ENCODE measurements at regions not wholly inside any gene's neighbourhood (a gene's known extent, or its start where the extent isn't known, plus 50 kb on each side); places are given as distances from the start of the nearest gene placed in this dataset.

DNA sequence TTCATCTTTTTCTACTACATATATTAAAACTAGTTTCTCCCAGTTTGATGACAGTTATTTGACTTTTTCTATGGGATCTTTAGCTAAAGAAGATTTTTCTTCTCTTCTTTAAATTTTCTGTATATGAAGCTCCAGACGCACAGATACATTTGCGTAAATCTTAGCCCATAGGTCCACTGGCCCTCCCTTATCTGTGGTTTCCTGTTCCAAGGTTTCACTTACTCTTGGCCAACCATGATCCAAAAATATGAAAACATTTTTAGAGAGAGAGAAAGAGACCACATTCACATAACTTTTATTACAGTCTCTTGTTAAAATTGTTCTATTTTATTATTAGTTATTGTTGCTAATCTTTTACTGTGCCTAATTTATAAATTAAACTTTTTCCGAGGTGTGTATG, 270.2 kb upstream of the DAPK1 start:
- H3K4me3 ChIP-seq (ENCODE audit: low read length) = no peak overlapping the region
- no peaks in the 10 kb centered on the region for H3K4me1 ChIP-seq (ENCODE audit: insufficient read depth, low read length)
- H3K9me3 ChIP-seq (ENCODE audit: low read depth, low read length) = no peaks in the 10 kb centered on the region
- no peaks in the 10 kb centered on the region for H3K27me3 ChIP-seq (ENCODE audit: insufficient read depth, low read length)

DNA sequence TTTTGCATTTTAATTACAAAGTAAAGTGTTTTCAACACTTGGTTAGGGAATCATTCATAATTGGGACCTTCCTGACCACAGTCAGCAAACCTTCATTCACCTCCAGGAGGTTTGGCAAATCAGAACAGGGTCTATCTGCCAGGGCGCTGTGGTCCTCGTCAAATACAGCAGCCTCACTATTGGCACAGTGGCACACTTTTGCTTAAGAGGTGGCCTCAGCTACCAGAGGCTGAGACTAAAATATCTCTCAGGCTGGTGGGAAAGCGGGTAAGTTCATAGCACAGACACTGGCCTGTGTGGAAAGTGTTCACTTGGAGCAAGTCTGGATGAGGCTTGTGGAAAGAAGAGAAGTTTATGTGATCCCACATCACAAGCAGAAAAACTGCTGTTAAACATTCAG, 268.6 kb upstream of the DAPK1 start:
- Histone ChIP-seq H3K4me3 (ENCODE audit: low read length) (no peak overlapping the region), H3K9me3 (ENCODE audit: low read depth, low read length) (no peaks in the 10 kb centered on the region), H3K27me3 (ENCODE audit: insufficient read depth, low read length) (no peaks in the 10 kb centered on the region)

DNA sequence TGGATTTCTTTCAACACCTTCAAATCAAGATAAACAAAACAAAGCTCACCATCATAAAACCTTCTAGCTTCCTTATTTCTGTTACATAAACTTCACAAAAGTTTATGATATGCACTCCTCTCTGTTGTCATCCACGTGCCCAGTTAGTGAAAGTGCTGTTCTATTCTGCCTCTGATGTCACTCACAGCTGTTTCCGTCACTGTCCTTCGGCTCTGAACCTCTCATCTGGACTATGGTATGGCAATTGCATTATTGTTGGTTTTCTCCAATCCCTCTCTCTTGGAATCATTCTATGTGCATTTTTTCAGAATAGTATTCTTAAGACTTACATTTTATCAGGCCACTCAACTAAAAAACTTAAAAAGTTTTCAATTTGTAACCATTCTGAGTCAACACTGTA, 264.2 kb upstream of the DAPK1 start:
- no peaks in the 10 kb centered on the region for H3K27me3 ChIP-seq (ENCODE audit: insufficient read depth, low read length)
- H3K4me3 ChIP-seq (ENCODE audit: low read length) = no peak overlapping the region
- no peaks in the 10 kb centered on the region for H3K9me3 ChIP-seq (ENCODE audit: low read depth, low read length)
- H3K4me1 ChIP-seq (ENCODE audit: insufficient read depth, low read length) = no peaks in the 10 kb centered on the region

More for the DNA sequence above, 268.6 kb upstream of the DAPK1 start:
- H3K4me1 ChIP-seq (ENCODE audit: insufficient read depth, low read length) = no peaks in the 10 kb centered on the region

DNA sequence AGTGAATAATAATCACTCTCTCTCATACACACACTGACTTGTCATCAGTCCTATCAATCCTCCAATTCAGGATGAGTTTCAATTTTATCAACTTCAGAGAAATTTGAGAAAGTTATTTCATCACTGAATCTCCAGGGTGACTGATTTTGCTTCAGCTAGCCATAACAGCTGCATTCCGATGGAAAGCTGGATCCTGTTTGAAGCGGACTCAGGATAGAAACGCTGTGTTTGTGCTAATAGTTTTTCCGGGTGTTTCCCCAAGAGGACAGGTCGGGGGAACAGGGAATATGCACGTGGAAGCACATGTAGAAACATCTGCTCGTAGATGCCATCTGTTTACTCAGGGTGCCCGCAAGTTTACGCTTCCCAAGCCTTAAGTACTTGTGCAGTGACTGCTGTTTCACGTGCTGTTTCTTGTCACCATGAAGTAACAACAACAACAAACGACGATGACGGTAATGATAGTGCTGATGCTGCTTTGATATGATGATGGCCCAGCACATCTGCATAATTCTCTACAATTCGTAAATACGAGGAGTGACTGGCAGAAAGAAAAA, 263.7 kb upstream of the DAPK1 start:
- no peaks in the 10 kb centered on the region for H3K9me3 ChIP-seq (ENCODE audit: low read depth, low read length)
- no peak overlapping the region for H3K4me3 ChIP-seq (ENCODE audit: low read length)
- H3K27me3 ChIP-seq (ENCODE audit: insufficient read depth, low read length) = no peaks in the 10 kb centered on the region
- no peaks in the 10 kb centered on the region for H3K4me1 ChIP-seq (ENCODE audit: insufficient read depth, low read length)

DNA sequence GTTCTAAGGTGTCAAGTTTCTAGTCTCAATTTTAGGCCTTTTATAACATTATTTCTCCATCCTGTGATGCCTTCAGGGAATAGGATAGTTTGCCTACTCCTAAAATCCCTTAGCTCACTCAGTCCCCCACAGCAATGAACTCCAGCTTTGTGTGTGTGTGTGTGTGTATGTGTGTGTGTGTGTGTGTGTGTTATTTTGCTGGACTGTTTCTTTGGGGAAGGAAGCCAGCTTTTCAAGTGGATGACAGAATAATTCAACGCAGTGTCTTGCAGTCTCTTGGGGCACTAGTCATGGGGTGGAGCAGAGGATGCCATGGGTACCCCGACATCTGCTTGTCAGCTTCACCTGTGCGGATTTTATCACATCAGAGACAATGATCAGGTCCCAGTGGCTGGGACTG, 262.8 kb upstream of the DAPK1 start:
- H3K4me3 ChIP-seq (ENCODE audit: low read length) = no peak overlapping the region
- no peaks in the 10 kb centered on the region for H3K27me3 ChIP-seq (ENCODE audit: insufficient read depth, low read length)
- H3K9me3 ChIP-seq (ENCODE audit: low read depth, low read length) = no peaks in the 10 kb centered on the region
- H3K4me1 ChIP-seq (ENCODE audit: insufficient read depth, low read length) = no peaks in the 10 kb centered on the region

DNA sequence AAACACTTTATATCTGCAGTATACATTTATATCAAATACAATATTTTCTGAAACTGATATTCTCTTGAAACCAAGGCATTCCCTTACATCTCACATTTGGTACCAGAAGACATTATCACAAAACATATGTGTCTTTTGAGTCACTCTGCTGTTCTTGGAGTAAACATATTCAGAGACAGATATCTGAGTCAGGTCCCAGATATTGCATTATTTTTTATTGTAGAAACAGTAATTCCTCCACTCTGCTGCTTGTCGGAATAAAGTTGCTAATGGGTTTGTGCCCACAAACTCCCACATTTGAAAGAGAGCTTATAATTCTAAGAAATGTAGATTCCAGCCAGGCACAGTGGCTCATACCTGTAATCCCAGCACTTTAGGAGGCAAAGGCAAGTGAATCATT, 261.1 kb upstream of the DAPK1 start:
- H3K9me3 ChIP-seq (ENCODE audit: low read depth, low read length) = no peaks in the 10 kb centered on the region
- H3K4me1 ChIP-seq (ENCODE audit: insufficient read depth, low read length) = no peaks in the 10 kb centered on the region
- H3K4me3 ChIP-seq (ENCODE audit: low read length) = no peak overlapping the region
- H3K27me3 ChIP-seq (ENCODE audit: insufficient read depth, low read length) = no peaks in the 10 kb centered on the region

DNA sequence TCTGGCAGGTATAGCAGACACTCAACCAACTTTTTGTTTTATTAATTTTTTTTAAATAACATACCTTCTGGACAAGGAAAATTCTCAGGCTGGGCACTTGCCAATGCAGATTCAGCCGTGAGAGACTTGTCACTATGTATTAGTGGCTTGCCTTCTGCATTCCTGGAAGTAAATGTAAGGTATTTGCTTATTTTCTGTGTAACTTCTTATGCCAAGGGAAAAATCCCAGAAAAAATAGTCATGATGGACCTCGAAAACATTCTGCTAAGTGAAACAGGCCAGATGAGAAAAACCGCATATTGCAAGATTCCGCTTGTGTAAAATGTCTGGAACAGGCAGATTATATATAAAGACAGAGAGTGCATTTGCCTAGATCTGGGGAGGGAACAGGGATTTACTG, 260.3 kb upstream of the DAPK1 start:
- Histone ChIP-seq H3K9me3 (ENCODE audit: low read depth, low read length) (no peaks in the 10 kb centered on the region), H3K4me1 (ENCODE audit: insufficient read depth, low read length) (no peaks in the 10 kb centered on the region), H3K4me3 (ENCODE audit: low read length) (no peak overlapping the region), H3K27me3 (ENCODE audit: insufficient read depth, low read length) (no peaks in the 10 kb centered on the region)

DNA sequence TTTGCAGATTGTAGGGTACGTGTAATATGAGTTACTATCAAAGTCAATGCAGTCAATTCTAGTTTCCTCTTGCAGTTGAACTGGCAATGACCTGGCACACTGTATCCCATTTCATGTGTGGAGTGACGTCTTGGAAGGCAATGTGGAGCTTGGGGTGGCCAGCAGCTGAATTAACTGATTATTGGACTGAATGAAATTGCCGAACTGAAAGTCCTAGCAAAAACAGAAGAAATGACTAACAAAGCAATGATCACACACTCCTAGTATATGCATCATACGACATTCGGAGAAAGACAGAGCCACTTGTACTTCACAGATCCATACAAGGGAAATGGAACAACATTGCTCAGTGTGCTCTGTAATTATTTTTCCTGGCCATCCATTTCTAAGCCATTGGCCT, 259.1 kb upstream of the DAPK1 start:
- no peaks in the 10 kb centered on the region for H3K9me3 ChIP-seq (ENCODE audit: low read depth, low read length)
- H3K4me3 ChIP-seq (ENCODE audit: low read length) = no peak overlapping the region
- no peaks in the 10 kb centered on the region for H3K4me1 ChIP-seq (ENCODE audit: insufficient read depth, low read length)
- no peaks in the 10 kb centered on the region for H3K27me3 ChIP-seq (ENCODE audit: insufficient read depth, low read length)

DNA sequence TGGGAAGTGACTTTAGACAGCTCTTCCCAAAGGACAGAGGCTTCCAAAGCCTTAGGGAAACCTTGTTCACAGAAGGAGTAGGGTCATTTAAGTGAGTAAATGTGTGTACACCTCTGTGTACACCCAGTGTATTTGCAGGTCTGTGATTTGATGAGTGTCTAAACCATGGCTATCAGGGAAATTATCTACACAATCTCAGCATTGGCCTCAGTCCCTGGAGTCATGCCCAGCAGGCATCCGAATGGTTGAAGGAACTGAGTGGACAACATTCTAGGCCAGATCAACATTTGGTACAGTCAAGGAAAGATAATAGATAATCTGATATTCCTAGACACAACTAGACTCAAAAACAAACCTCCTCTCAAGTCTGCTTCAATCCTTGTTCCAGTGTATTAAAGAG, 258.4 kb upstream of the DAPK1 start:
- no peaks in the 10 kb centered on the region for H3K27me3 ChIP-seq (ENCODE audit: insufficient read depth, low read length)
- no peaks in the 10 kb centered on the region for H3K9me3 ChIP-seq (ENCODE audit: low read depth, low read length)
- no peaks in the 10 kb centered on the region for H3K4me1 ChIP-seq (ENCODE audit: insufficient read depth, low read length)
- H3K4me3 ChIP-seq (ENCODE audit: low read length) = no peak overlapping the region

DNA sequence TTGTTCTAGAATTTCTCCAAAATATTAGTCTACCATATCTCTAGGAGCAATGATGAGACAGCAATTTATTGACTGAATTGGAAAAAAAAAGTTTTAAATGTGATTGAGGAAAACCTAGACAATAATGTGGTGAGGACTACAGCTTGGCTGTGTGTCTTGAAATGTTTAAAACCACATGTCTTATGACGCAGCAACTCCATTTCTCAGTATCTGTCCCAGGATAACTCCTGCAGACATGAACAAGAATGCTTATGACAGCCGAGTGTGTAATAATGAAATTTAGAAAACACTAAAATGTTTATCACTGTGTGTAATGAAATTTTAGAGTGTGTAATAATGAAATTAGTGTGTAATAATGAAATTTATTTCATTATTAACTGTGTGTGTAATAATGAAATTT, 254.1 kb upstream of the DAPK1 start:
- Histone ChIP-seq H3K27me3 (ENCODE audit: insufficient read depth, low read length) (no peaks in the 10 kb centered on the region), H3K4me1 (ENCODE audit: insufficient read depth, low read length) (no peaks in the 10 kb centered on the region), H3K4me3 (ENCODE audit: low read length) (no peak overlapping the region), H3K9me3 (ENCODE audit: low read depth, low read length) (no peaks in the 10 kb centered on the region)

DNA sequence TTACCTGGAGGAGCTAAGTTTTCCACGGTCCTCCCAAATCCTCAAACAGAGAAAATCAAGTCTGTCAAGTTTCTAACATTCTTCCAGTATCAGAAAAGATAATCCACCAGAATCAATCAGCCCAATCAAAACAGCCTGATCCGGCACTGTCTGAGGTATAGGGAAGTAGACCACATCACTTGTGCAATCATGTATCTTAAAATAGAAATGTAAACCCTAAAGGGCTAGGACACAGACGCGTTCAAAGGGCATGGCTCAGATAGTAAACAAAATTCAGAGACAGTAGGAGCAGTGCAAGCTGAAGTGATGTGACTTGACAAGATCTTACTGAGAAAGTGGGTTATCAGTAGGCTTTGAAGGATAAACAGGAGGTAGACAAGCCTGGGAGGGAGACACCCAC, 252.4 kb upstream of the DAPK1 start:
- H3K27me3 ChIP-seq (ENCODE audit: insufficient read depth, low read length) = no peaks in the 10 kb centered on the region
- no peak overlapping the region for H3K4me3 ChIP-seq (ENCODE audit: low read length)
- H3K4me1 ChIP-seq (ENCODE audit: insufficient read depth, low read length) = no peaks in the 10 kb centered on the region
- no peaks in the 10 kb centered on the region for H3K9me3 ChIP-seq (ENCODE audit: low read depth, low read length)

DNA sequence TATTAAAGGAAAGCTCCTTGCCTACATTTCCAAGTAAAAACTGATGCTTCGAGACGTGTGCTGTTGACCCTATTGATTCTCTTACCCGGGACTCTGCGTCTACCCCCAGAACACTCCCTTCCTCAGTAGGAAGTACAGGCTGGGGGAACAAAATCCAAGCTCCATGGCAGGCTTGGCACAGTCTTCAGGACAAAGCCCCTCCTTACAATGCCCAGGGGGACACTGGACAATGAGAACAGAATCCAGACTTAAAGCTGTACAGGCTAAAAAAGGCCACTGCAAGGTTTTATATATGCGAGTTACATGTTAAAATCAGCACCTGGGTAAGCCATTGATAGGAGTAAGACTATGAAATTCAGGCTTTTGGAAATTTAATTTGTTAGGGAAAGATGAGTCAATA, 250.6 kb upstream of the DAPK1 start:
- Histone ChIP-seq H3K9me3 (ENCODE audit: low read depth, low read length) (no peaks in the 10 kb centered on the region), H3K4me1 (ENCODE audit: insufficient read depth, low read length) (no peaks in the 10 kb centered on the region), H3K27me3 (ENCODE audit: insufficient read depth, low read length) (no peaks in the 10 kb centered on the region), H3K4me3 (ENCODE audit: low read length) (no peak overlapping the region)

DNA sequence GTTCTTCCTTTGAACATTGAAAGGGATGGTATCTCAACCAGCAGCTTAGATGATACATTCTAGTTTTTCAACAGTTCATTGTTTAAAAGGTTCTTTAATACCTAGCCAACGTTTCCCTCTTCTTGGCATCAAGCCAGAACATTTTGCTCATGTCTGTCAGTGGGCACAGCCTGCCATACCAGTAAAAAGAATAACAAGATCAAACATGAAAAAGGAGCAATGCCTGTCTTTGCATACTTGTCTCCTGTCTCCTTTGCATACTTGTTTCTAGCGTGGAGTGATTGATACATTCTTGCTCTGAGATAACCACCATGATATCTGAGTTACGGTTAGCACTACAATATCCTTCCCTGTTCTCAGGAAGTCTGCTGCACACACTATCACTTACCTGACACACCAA, 248.6 kb upstream of the DAPK1 start:
- Histone ChIP-seq H3K4me1 (ENCODE audit: insufficient read depth, low read length) (no peaks in the 10 kb centered on the region), H3K4me3 (ENCODE audit: low read length) (no peak overlapping the region), H3K9me3 (ENCODE audit: low read depth, low read length) (no peaks in the 10 kb centered on the region)

DNA sequence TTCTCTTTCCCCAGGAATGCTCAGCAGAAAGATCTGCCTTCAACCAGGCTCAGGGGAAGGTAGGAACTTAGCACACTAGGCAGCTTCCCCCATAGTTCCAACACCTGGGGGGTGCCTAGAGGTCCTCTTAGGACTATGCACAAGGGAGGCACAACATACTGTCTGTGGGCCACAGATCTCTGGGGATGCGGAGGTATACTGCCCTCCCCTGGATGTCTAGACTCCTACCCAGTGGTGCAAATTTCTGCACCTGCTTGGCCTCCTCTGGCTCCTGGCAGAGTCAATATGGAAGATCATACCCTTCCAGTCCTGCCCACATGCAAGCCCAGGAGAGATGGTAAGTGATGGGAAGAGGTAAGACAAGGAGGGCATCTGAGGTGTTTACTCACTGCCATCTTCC, 247.5 kb upstream of the DAPK1 start:
- Histone ChIP-seq H3K4me3 (ENCODE audit: low read length) (no peak overlapping the region), H3K4me1 (ENCODE audit: insufficient read depth, low read length) (no peaks in the 10 kb centered on the region), H3K27me3 (ENCODE audit: insufficient read depth, low read length) (no peaks in the 10 kb centered on the region), H3K9me3 (ENCODE audit: low read depth, low read length) (no peaks in the 10 kb centered on the region)

More for the DNA sequence above, 248.6 kb upstream of the DAPK1 start:
- H3K27me3 ChIP-seq (ENCODE audit: insufficient read depth, low read length) = no peaks in the 10 kb centered on the region

DNA sequence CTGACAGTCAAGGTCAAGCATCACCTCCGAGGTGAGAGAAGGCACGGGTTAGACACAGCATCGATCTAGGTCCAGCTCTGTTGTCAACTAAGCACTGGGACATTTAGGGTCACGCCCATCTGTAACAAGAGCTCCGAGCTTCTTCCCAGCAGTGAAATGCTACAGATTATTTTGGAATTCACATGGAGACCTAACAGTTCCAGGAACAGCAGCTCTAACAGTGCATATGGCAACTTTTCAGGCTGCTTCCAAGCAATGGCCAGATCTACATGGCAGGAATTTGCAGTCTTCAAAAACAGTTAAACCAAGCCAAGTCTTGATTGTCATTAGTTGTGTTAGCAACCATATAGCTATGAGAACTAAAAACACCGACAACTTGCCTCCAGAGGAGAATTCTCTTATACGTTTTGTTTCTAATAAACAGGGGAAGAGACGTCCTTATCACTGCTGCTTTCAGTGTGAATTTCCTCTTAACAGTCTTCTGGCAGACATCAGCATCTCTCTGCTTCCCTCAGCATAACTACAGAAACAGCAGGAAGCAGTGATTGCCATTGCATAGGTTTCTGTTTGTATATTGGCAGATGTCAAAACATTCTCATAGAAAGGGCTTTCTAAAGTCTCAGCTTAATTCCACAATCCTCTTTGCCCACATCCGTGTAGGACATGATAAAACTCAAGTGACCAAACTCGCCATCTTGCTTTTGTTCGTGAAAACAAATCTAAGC, 242.1 kb upstream of the DAPK1 start:
- no peak overlapping the region for H3K4me3 ChIP-seq (ENCODE audit: low read length)
- H3K9me3 ChIP-seq (ENCODE audit: low read depth, low read length) = no peaks in the 10 kb centered on the region
- H3K4me1 ChIP-seq (ENCODE audit: insufficient read depth, low read length) = no peaks in the 10 kb centered on the region
- H3K27me3 ChIP-seq (ENCODE audit: insufficient read depth, low read length) = no peaks in the 10 kb centered on the region

DNA sequence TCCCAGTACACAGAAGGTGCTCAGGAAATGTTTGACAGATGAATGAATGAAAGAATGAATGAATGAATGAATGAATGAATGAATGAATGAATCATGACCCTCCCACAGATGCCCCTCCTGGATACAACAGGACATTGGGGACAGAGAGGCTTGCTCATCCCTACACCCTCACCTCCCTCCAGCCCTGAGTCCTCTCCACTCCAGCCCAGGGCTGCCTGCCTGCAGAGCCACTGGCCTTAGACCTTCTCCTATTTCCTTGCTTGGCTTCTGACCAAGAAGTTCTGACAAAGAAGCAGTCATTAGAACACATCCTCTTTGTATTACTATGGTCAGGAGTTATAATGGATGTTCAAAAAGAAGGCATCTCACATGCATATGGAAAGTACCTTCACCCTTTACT, 240.7 kb upstream of the DAPK1 start:
- Histone ChIP-seq H3K9me3 (ENCODE audit: low read depth, low read length) (no peaks in the 10 kb centered on the region), H3K4me3 (ENCODE audit: low read length) (no peak overlapping the region), H3K4me1 (ENCODE audit: insufficient read depth, low read length) (no peaks in the 10 kb centered on the region), H3K27me3 (ENCODE audit: insufficient read depth, low read length) (no peaks in the 10 kb centered on the region)
